ENCODE measurements at regions not wholly inside any gene's neighbourhood (a gene's known extent, or its start where the extent isn't known, plus 50 kb on each side); places are given as distances from the start of the nearest gene placed in this dataset.

- H3K4me3 ChIP-seq (ENCODE audit: low read depth, low read length): no peak overlapping the region
- no peak for TF ChIP-seq CTCF (IDR thresholded peaks at IDR 0.05; ENCODE audit: low read depth, low read length)
Observed at GRCh38 chr14:44352201-44352600, 154.9 kb downstream of the FSCB start.

- no peak for TF ChIP-seq CTCF (IDR thresholded peaks at IDR 0.05; ENCODE audit: low read depth, low read length)
- no peak overlapping the region for H3K4me3 ChIP-seq (ENCODE audit: low read depth, low read length)
Observed at GRCh38 chr14:44347316-44347715, 159.8 kb downstream of the FSCB start.

- TF ChIP-seq CTCF (IDR thresholded peaks at IDR 0.05; ENCODE audit: low read depth, low read length): no peak
- no peak overlapping the region for H3K4me3 ChIP-seq (ENCODE audit: low read depth, low read length)
Observed at GRCh38 chr14:44341116-44341515, 166.0 kb downstream of the FSCB start.

- no peak for TF ChIP-seq CTCF (IDR thresholded peaks at IDR 0.05; ENCODE audit: low read depth, low read length)
- no peak overlapping the region for H3K4me3 ChIP-seq (ENCODE audit: low read depth, low read length)
Observed at GRCh38 chr14:44339862-44340261, 167.2 kb downstream of the FSCB start.

- no peak for TF ChIP-seq CTCF (IDR thresholded peaks at IDR 0.05; ENCODE audit: low read depth, low read length)
- H3K4me3 ChIP-seq (ENCODE audit: low read depth, low read length): no peak overlapping the region
Observed at GRCh38 chr14:44339231-44339630, 167.9 kb downstream of the FSCB start.

GRCh38 chr14:44317441-44317746 lies 189.7 kb downstream of the FSCB start:
- no peak for TF ChIP-seq CTCF (IDR thresholded peaks at IDR 0.05; ENCODE audit: low read depth, low read length)
- no peak overlapping the region for H3K4me3 ChIP-seq (ENCODE audit: low read depth, low read length)

- no peak for TF ChIP-seq CTCF (IDR thresholded peaks at IDR 0.05; ENCODE audit: low read depth, low read length)
Observed at GRCh38 chr14:44316647-44317440, 190.2 kb downstream of the FSCB start.

More at GRCh38 chr14:44316647-44317440, 190.2 kb downstream of the FSCB start:
- no peak overlapping the region for H3K4me3 ChIP-seq (ENCODE audit: low read depth, low read length)

Data from WI38 (cell line).